Retinal pigment epithelial cell (primary cell): ENCODE measurements at regions not wholly inside any gene's neighbourhood (a gene's known extent, or its start where the extent isn't known, plus 50 kb on each side); places are given as distances from the start of the nearest gene placed in this dataset.

Experiments used
- DNase-seq: peaks from one replicate; pipeline ENCODE4 v3.0.0-alpha.2; 2010; ENCODE audit warnings: low read depth
- H3K4me3 ChIP-seq: 2 replicates; pipeline ENCODE4 v1.5.1; 2011; ENCODE audit warnings: mild to moderate bottlenecking, low read length, control low read depth, moderate library complexity
- CTCF ChIP-seq: conservative IDR thresholded peaks from 2 replicates; pipeline ENCODE4 v1.5.1; 2011; ENCODE audit warnings: low read depth, low read length, control low read depth, inconsistent platforms

- no peak overlapping the region for H3K4me3 ChIP-seq
- TF ChIP-seq CTCF, result no peak
- no peak for DNase-seq
Observed at GRCh38 chr4:144547678-144548298, 98.2 kb upstream of the HHIP start.

- no peak for DNase-seq
- no peak for TF ChIP-seq CTCF
- H3K4me3 ChIP-seq, result no peak overlapping the region
Observed at GRCh38 chr4:144556636-144557035, 89.3 kb upstream of the HHIP start.

- no peak for DNase-seq
- TF ChIP-seq CTCF, result peak; percentile 12
- no peak overlapping the region for H3K4me3 ChIP-seq
Observed at GRCh38 chr4:144557404-144557803, 88.6 kb upstream of the HHIP start.

GRCh38 chr4:144562019-144562705 lies 83.8 kb upstream of the HHIP start:
- DNase-seq, result no peak
- no peak overlapping the region for H3K4me3 ChIP-seq
- TF ChIP-seq CTCF, result peak; percentile 9

GRCh38 chr4:144564358-144564757 lies 81.6 kb upstream of the HHIP start:
- no peak for DNase-seq
- no peak overlapping the region for H3K4me3 ChIP-seq
- no peak for TF ChIP-seq CTCF

- H3K4me3 ChIP-seq, result no peak overlapping the region
- no peak for TF ChIP-seq CTCF
- DNase-seq, result no peak
Observed at GRCh38 chr4:144565527-144566195, 80.3 kb upstream of the HHIP start.
